ENCODE measurements at regions not wholly inside any gene's neighbourhood (a gene's known extent, or its start where the extent isn't known, plus 50 kb on each side); places are given as distances from the start of the nearest gene placed in this dataset.

GRCh38 chr3:99521551-99521950, 116.8 kb upstream of the COL8A1 start:
- no peaks in the 10 kb centered on the region for H3K4me1 Mint-ChIP-seq (ENCODE audit: unreplicated experiment)
- no peaks in the 10 kb centered on the region for H3K36me3 Mint-ChIP-seq
- H3K9me3 Mint-ChIP-seq, result no peaks in the 10 kb centered on the region
- no peak for DNase-seq (ENCODE audit: extremely low spot score, unreplicated experiment)
- no peak overlapping the region for H3K4me3 Mint-ChIP-seq
- TF ChIP-seq, protein P1, sequence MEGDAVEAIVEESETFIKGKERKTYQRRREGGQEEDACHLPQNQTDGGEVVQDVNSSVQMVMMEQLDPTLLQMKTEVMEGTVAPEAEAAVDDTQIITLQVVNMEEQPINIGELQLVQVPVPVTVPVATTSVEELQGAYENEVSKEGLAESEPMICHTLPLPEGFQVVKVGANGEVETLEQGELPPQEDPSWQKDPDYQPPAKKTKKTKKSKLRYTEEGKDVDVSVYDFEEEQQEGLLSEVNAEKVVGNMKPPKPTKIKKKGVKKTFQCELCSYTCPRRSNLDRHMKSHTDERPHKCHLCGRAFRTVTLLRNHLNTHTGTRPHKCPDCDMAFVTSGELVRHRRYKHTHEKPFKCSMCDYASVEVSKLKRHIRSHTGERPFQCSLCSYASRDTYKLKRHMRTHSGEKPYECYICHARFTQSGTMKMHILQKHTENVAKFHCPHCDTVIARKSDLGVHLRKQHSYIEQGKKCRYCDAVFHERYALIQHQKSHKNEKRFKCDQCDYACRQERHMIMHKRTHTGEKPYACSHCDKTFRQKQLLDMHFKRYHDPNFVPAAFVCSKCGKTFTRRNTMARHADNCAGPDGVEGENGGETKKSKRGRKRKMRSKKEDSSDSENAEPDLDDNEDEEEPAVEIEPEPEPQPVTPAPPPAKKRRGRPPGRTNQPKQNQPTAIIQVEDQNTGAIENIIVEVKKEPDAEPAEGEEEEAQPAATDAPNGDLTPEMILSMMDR (conservative IDR thresholded peaks at IDR 0.05), result no peak
- H3K27ac Mint-ChIP-seq, result no peak overlapping the region
- H3K27me3 Mint-ChIP-seq, result peaks cover 13% of the 10 kb centered on the region

DNA sequence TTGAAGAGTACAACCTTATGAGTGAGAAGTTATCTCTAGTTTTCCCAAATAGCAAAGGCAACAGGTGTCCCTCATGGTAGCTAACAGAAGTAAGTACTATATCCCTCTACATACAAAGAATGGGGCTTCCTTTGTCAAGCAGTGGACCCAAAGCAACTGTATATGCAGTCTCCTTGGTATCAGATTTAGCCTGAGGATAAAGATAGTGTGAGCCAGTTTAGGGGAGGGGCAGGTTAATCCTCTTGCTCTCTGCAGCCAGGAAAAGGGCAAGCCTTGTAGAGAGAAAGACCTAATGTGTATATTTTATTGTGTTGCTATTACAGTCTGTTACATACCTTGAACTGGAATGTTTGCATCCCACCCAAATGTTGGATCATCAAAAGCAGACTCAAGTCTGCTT, 117.9 kb upstream of the COL8A1 start:
- Mint-ChIP-seq H3K4me1 (ENCODE audit: unreplicated experiment) (no peaks in the 10 kb centered on the region), H3K9me3 (no peaks in the 10 kb centered on the region), H3K4me3 (no peak overlapping the region), H3K36me3 (no peaks in the 10 kb centered on the region), H3K27me3 (peaks cover 13% of the 10 kb centered on the region), H3K27ac (no peak overlapping the region)
- DNase-seq (ENCODE audit: extremely low spot score, unreplicated experiment), result no peak
- TF ChIP-seq, protein P1 (conservative IDR thresholded peaks at IDR 0.05), result no peak

DNA sequence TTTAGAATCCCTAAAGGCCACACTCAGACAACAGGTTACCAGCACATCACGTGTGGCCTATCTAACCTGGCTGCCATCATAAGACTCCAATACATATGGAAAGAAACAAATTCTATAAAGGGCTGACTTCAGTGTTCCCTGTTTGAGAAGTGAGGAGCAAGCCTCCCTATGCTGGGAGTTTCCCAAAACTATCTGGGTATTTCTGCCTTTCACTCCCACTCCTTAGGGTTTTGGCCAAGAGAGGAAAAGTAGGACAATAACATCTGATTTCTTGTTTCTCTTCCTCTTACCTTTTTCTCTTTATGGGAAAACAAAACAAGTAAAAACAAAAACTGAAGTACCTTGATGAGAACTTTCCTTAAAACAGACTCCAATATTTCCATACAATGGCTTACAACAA, 121.5 kb upstream of the COL8A1 start:
- H3K4me1 Mint-ChIP-seq (ENCODE audit: unreplicated experiment), result no peaks in the 10 kb centered on the region
- H3K27ac Mint-ChIP-seq, result no peak overlapping the region
- no peak for DNase-seq (ENCODE audit: extremely low spot score, unreplicated experiment)
- H3K27me3 Mint-ChIP-seq, result peaks cover 7% of the 10 kb centered on the region
- no peak overlapping the region for H3K4me3 Mint-ChIP-seq
- no peaks in the 10 kb centered on the region for H3K9me3 Mint-ChIP-seq
- no peaks in the 10 kb centered on the region for H3K36me3 Mint-ChIP-seq
- TF ChIP-seq, protein P1 (conservative IDR thresholded peaks at IDR 0.05), result no peak

DNA sequence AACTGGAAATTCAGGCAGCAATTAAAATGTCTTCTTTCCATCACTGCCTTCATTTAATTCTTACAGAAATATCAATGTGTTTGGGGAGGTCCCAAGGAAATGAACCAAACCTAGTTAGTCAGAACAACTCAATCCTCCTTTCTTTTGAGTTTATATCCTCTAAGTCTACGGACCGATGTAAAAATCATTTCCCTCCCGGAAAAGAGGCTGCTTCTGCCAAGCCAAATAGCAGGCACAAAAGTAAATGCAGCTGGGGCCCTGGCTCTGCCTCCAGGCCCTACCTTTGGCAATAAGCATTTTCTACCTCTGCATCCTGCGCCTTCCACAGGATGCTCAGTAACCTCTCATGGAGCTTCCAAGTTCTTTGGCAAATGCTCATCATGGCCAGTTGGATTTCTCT, 122.5 kb upstream of the COL8A1 start:
- Mint-ChIP-seq H3K27ac (no peak overlapping the region), H3K27me3 (peaks cover 3% of the 10 kb centered on the region), H3K36me3 (no peaks in the 10 kb centered on the region), H3K4me3 (no peak overlapping the region), H3K9me3 (no peaks in the 10 kb centered on the region), H3K4me1 (ENCODE audit: unreplicated experiment) (no peaks in the 10 kb centered on the region)
- no peak for DNase-seq (ENCODE audit: extremely low spot score, unreplicated experiment)
- TF ChIP-seq, protein P1 (conservative IDR thresholded peaks at IDR 0.05), result no peak

DNA sequence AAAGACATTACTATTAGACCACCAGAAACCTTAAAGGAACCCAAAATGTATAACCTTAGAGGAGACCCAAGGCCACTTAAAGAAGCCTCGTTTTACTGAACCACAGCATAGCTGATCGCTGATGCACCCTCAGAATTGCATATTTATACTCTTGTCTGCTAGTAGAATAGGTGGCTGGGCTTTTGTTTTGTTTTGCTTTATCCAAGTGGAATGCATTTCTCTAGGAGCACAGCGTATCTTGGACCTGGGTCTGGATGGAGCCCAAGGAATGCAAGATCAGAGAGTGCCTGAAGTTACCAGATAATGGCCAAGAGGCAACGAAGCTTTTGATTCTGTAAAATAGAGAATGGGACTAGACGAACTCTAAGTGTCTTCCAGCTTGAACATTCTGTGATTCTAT, 129.2 kb upstream of the COL8A1 start:
- TF ChIP-seq, protein P1 (conservative IDR thresholded peaks at IDR 0.05), result no peak
- no peak for DNase-seq (ENCODE audit: extremely low spot score, unreplicated experiment)
- Mint-ChIP-seq H3K27me3 (peaks cover 3% of the 10 kb centered on the region), H3K36me3 (no peaks in the 10 kb centered on the region), H3K27ac (no peak overlapping the region), H3K4me1 (ENCODE audit: unreplicated experiment) (no peaks in the 10 kb centered on the region), H3K4me3 (no peak overlapping the region), H3K9me3 (no peaks in the 10 kb centered on the region)

DNA sequence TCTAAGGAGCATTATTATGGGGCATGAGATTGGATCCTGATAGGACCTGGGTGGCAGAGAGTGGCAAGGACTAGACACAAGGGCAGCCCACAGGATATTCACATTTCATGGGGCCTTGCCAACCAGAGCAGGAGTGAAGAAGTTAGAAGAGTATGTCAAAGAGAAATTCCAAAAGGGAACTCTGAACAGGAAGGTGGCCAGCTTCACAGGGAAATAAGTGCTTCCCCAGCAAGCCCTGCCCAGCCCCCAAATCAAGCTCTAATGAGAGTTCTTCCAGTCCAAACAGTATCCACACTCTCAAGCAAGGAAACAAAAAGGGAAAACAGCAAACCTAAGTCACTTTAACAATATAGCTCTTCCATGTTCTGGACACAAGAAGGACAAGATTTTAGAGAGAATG, 130.2 kb upstream of the COL8A1 start:
- H3K4me3 Mint-ChIP-seq, result no peak overlapping the region
- no peak overlapping the region for H3K27ac Mint-ChIP-seq

More for the DNA sequence above, 130.2 kb upstream of the COL8A1 start:
- Mint-ChIP-seq H3K9me3 (no peaks in the 10 kb centered on the region), H3K4me1 (ENCODE audit: unreplicated experiment) (peaks cover under 1% of the 10 kb centered on the region), H3K27me3 (peaks cover 3% of the 10 kb centered on the region), H3K36me3 (no peaks in the 10 kb centered on the region)
- DNase-seq (ENCODE audit: extremely low spot score, unreplicated experiment), result no peak
- TF ChIP-seq, protein P1 (conservative IDR thresholded peaks at IDR 0.05), result no peak

All from type B pancreatic cell (in vitro differentiated cells).